AG04450 (cell line): ENCODE measurements at regions not wholly inside any gene's neighbourhood (a gene's known extent, or its start where the extent isn't known, plus 50 kb on each side); places are given as distances from the start of the nearest gene placed in this dataset.
A peak's percentile ranks its signal among the peaks of the same experiment; 100 is the strongest.

Source experiments
- CTCF ChIA-PET: fragments of 300-600, 350-600 bp; formaldehyde crosslinking; extraction: SDS; loops from one replicate; lab custom pipeline; 2022; ENCODE audit warnings: antibody characterized with exemption, inconsistent platforms; lab: Charles Lee
- POLR2A ChIA-PET: fragments of 350-600 bp; formaldehyde crosslinking; extraction: SDS; loops from one replicate; lab custom pipeline; 2021; ENCODE audit warnings: antibody characterized with exemption, inconsistent platforms; lab: Yijun Ruan, JAX
- DNase-seq: peaks from one replicate; pipeline ENCODE4 v3.0.0-alpha.2; 2011; ENCODE audit warnings: low read depth, low spot score
- H3K27ac ChIP-seq: one replicate; pipeline ENCODE4 v1.5.1; 2012; ENCODE audit warnings: low read depth, low read length, control low read depth
- H3K27me3 ChIP-seq: one replicate; pipeline ENCODE4 v1.6.0; 2012; ENCODE audit warnings: low read length; ENCODE audit not compliant: control insufficient read depth, insufficient read depth
- H3K4me3 ChIP-seq: 2 replicates; pipeline ENCODE4 v1.5.1; 2011; ENCODE audit warnings: mild to moderate bottlenecking, low read depth, low read length, control low read depth
- H3K9me3 ChIP-seq: 2 replicates; pipeline ENCODE4 v1.5.1; 2012; ENCODE audit warnings: low read length; ENCODE audit not compliant: control insufficient read depth, insufficient read depth
- TF ChIP-seq, protein P1 (sequence below): IDR thresholded peaks from 2 replicates; pipeline ENCODE4 v1.5.1; 2011; ENCODE audit warnings: low read depth, low read length, control low read depth, inconsistent platforms

DNA sequence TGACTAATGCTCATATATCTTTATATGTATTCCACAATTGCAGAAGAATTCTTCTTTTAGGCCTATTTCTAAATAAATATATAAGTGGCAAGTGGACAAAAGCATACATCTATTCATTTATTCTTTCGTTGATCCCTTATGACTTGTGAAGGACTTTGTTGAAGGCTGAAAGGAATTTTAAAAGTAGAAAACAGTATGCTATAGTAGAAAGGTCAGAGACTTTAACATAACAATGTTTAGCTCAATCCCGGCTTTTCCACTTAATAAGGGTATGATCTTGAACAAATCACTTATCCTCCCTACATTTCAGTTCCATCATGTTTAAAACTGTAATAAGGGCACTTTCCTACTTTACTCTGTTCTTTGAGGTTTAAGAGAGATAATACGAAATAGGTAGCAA lies 672.9 kb downstream of the MECOM start:
- no peak for DNase-seq
- ChIA-PET CTCF (no interaction called here), POLR2A (no interaction called here)
- H3K9me3 ChIP-seq, result no peaks in the 10 kb centered on the region
- H3K27ac ChIP-seq, result no peak overlapping the region
- TF ChIP-seq, protein P1, sequence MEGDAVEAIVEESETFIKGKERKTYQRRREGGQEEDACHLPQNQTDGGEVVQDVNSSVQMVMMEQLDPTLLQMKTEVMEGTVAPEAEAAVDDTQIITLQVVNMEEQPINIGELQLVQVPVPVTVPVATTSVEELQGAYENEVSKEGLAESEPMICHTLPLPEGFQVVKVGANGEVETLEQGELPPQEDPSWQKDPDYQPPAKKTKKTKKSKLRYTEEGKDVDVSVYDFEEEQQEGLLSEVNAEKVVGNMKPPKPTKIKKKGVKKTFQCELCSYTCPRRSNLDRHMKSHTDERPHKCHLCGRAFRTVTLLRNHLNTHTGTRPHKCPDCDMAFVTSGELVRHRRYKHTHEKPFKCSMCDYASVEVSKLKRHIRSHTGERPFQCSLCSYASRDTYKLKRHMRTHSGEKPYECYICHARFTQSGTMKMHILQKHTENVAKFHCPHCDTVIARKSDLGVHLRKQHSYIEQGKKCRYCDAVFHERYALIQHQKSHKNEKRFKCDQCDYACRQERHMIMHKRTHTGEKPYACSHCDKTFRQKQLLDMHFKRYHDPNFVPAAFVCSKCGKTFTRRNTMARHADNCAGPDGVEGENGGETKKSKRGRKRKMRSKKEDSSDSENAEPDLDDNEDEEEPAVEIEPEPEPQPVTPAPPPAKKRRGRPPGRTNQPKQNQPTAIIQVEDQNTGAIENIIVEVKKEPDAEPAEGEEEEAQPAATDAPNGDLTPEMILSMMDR, result no peak
- H3K4me3 ChIP-seq, result no peak overlapping the region
- no peaks in the 10 kb centered on the region for H3K27me3 ChIP-seq

DNA sequence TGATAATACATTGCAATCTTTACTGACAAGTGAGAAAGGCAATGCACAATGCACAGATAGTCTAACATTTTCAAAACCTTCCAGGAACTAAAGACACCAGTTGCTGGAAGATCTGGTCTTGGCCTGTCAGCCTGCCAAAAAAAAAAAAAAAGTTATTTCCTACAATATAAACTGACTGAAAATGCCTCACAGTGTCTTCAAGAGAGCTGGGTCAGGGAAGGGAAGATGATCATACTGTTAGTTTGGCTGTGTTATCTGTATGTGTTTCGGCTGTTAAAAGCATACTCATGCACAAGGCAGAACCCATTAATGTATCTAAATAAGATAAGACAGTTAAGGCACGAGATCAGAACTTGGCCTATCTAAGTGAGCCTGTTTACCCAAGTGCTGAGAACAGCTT lies 673.4 kb downstream of the MECOM start:
- TF ChIP-seq, protein P1, result no peak
- DNase-seq, result peak; percentile 15
- H3K27me3 ChIP-seq, result no peaks in the 10 kb centered on the region
- ChIA-PET POLR2A (no interaction called here), CTCF (interaction anchor here (0.7 kb wide), 1 partner anchor 143 kb away, joined by 4 read pairs; no protein-coding TSS in a partner anchor)
- no peak overlapping the region for H3K27ac ChIP-seq
- no peak overlapping the region for H3K4me3 ChIP-seq
- no peaks in the 10 kb centered on the region for H3K9me3 ChIP-seq

DNA sequence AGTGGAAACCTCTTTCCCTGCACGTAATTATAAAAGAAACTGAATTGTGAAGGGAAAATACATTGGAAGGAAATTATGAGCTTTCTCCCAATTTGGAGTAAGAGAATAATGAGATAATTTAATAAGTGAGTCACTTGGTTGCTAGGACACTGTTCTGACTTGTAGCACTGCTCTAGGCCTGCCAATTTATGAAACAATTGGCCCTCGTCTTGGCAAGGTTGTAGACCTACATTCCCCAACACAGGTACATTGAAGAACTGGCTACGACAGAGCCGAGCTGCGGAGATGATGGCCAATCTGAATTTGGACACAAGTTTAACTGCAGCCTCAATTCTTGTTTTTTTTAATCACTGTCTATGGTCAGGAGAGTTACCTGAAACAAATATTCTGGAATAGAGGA lies 674.1 kb downstream of the MECOM start:
- CTCF ChIA-PET, result no interaction called here
- H3K27ac ChIP-seq, result no peak overlapping the region

DNA sequence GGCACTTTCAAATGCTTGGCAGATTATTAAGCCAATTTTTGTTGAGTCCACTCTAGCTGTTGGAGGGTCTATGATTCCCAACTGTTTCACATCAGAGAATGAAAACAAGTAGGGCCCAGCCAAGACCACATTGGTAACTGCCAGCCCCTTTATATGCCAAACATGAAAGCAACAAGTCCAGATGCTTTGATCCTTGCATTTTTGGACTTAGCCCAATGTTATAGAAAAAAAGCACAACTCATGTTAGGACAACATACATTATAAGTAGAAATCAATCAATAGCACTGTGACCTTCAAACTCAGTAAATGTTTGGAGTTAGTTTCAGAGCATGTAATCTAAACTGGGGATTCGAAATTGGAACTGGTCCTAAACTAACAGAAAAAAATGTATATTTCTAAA lies 674.7 kb downstream of the MECOM start:
- no peak for DNase-seq
- Histone ChIP-seq H3K4me3 (no peak overlapping the region), H3K9me3 (no peaks in the 10 kb centered on the region), H3K27ac (no peak overlapping the region), H3K27me3 (no peaks in the 10 kb centered on the region)
- POLR2A ChIA-PET, result no interaction called here
- TF ChIP-seq, protein P1, result no peak
- CTCF ChIA-PET, result no interaction called here

More for the DNA sequence above, 674.1 kb downstream of the MECOM start:
- POLR2A ChIA-PET, result no interaction called here
- H3K27me3 ChIP-seq, result no peaks in the 10 kb centered on the region
- no peaks in the 10 kb centered on the region for H3K9me3 ChIP-seq
- no peak overlapping the region for H3K4me3 ChIP-seq
- no peak for DNase-seq
- TF ChIP-seq, protein P1, result no peak

DNA sequence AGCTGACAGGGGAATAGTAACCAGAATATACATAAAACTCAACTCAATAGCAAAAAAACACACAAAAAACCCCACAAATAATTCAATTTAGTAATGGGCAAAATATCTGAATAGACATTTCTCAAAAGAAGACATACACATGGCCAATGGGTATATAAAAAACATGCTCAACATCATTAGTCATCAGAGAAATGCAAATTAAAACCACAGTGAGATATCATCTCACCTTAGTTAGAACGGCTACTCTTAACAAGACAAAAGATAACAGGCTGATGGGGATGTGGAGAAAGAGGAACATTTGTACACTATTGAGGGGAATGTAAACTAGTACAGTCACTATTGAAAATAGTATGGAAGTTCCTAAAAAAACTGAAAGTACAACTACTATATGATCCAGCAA lies 678.6 kb downstream of the MECOM start:
- Histone ChIP-seq H3K27me3 (no peaks in the 10 kb centered on the region), H3K27ac (no peak overlapping the region), H3K9me3 (no peaks in the 10 kb centered on the region), H3K4me3 (no peak overlapping the region)
- TF ChIP-seq, protein P1, result no peak
- ChIA-PET POLR2A (no interaction called here), CTCF (no interaction called here)
- DNase-seq, result no peak
